Stimulated activated CD4-positive, alpha-beta T cell treated with anti-CD3 and anti-CD28 coated beads, Interleukin-1b, Interleukin-23, amount 100 ng/mL, for 4 hours (primary cell): ENCODE measurements at regions not wholly inside any gene's neighbourhood (a gene's known extent, or its start where the extent isn't known, plus 50 kb on each side); places are given as distances from the start of the nearest gene placed in this dataset.

ENCODE experiments used
- DNase-seq, 2 donors: peaks; one replicate each; pipeline ENCODE4 v3.0.0-alpha.2; 2020; ENCODE audit warnings: low read depth in 2 of 2

DNA sequence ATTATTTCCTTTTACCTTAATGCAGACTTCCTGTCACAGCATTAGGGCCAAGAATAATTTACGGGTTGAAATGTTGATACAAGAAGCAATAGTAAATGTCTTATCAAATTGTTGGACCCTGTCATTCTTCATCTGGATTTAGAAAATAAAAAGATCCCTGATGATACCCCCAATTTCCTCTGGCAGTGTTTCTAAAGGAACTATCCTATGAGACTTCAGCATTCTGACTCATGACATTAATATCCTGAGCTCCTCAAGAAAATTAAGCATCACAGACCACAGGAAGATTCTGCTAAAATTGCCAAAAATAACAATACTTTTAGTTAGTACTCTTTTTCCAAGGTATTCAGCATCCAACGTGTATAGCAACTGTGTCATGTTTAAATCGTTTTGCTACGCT is 490.5 kb upstream of the ANKRD30A start:
- no peak for DNase-seq

DNA sequence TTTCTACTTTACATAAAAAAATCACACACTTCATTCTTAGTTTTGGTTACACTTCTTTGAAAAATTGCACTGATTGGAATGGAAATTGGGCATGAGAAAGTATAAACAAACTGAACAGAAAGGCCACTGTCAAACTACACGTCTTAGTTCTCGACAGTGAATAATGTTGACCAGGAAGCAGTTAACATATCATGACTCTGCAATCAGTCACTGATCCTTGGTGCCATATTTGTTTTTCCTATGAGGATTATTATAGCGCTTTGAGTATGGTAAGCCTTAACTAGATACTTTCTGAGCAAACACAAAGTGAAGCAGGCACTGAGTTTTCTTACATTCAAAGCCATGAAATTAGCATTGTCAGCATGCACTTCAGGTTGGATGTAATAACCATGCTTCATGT is 495.1 kb upstream of the ANKRD30A start:
- no peak for DNase-seq

DNA sequence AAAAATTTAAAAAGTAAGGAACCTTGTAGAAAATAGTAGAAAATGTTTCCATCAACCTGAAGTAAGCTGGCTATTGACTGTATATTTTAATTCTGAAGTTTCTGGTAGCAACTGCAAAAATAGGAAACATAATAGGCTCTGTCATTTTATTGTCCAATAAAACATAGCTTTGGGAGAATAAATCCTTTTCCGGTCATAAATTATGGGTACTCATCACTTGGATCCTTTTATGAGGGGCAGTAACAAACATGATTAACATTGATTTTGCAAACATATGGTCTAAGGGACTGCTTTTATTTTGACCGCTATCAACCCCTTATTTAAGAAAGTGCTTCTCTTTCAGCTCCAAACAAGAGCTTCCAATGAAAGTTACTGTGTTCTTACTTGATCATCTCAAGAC is 495.9 kb upstream of the ANKRD30A start:
- DNase-seq: no peak

DNA sequence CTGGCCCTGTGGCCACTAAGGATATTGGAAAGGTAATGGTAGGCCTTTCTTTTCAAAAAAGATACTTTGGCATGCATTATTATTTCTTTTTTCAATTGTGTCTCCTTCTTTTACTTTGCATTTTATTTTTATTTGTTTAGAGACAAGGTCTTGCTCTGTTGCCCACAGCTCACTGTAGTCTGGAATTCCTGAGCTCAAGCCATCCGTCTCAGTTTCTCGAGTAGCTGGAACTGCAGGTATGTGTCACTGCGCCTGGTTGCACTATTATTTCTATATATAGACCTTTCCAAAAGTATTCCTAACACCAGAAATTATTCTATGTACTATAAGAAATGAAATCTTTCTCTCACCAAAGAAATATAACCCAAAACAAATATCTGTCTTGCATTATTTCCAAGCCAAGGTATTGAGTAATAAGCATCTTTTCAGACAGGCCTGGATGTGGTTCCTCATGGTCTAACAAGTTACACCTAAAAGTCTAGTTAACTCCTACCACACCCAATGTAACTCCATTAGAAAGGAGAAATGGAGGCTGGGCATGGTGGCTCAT is 500.8 kb upstream of the ANKRD30A start:
- DNase-seq: no peak

DNA sequence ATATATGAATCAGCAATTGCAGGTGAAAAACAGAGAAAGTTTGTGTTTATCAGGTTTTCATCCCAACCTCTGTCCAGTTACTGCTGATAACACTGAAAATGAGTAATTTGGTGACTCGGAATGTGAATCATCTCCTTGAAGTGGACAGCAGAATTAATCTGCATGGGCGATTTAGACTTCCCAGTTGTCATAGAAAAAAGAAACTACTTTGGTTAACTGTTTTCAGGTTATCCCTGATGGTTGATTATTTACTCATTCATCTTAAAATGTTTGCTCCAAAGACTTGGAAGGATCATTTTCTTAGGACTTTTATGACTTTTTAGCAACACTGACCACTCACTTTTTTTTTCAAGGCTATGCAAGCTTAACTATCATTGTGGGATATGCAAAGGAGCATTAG is 504.1 kb upstream of the ANKRD30A start:
- DNase-seq: no peak

DNA sequence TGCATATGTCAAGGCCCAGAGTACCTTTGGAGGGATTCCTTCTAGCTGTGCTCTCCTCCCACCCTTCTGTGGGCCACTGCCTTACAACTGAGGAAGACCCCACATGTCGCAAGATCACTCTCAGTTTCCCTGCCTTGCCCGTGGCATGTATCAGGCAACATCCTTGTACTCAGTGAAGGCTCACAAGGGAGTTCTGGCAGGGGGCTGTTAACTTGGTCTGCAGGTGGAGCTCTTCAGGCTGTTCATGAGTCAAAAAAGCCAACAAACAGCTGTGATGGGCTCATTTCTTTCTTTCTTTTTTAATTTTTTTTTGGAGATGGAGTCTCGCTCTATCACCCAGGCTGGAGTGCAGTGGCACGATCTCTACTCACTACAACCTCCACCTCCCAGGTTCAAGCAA is 513.0 kb upstream of the ANKRD30A start:
- no peak for DNase-seq

DNA sequence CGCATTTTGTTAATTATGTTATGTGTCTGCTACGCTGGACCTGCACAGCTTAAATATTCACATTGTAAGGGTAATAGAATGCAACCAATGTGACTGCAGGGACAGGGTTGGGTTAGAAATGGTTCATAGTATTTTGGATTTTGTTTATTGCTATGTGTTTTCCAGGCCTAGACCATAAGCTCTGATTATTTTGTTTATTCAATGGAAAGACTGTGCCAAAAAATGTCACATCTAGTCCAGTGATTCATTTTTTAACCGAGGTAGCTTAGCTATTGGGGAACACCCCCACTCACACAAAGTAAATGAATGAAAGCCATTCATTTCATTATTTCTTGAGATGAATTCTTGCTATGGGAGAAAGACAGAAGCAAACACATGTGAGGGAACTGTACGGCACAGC is 516.5 kb upstream of the ANKRD30A start:
- DNase-seq: no peak

DNA sequence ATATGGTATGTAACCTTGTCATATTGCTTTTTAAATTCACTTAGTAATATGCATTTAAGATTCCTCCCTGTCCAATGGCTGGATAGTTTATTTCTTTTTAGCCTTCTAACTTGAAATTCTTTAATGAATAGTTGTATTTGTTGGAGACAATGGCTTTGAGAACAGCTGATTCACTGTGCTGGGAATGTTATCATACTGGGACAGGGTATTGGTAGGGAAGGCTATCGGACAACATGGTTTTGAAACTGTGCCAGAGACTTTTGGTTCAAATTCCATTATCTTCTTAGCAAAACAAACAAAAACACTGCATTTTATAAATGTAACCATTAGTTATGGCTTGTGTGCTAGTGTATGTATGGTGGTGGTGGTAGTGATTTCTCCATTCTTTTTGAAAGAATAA is 517.1 kb upstream of the ANKRD30A start:
- no peak for DNase-seq

DNA sequence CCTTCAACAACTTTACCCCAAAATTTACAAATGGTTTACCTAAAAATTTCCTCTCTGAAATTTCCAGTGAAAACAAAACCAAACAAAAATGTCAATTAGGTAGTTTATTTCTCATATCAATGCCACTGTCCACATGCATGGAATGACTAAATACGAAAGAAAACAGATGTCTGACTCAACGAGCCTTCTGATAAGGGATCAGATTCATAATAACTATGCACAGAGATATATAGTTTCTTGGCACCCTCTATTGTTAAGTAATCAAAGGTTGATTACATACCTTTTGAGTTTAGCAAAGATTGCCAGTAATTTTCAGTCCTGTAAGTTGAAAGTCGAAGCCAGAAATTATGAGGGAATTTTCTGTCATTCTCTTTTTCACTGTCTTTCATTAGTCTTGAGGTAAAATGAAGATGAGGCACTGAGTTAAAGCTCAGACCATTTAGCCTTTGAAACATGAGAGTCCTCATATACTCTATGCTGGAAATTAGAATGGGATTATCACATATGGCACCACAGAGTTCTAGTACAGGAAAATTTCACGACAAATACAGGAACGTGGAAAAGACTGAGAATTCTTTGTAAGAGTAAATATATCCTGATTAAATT is 519.1 kb upstream of the ANKRD30A start:
- no peak for DNase-seq

DNA sequence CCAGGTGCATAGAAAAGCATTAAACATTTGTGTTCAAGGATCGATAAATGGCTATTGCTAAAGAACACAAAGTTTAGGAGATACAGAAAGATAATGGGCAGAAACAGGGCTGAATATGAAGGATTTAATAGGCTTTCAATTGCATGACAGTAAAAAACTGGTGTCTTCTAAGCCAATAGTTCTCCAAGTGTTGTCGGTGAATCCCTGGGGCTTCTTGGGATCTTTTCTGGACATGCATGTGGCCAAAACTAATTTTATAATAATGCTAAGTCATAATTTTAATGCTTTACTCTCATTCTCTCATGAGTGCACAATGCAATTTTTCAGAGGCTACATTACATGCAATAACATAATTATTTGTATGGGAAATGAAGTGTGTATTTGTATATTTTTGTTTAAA is 521.1 kb upstream of the ANKRD30A start:
- no peak for DNase-seq

DNA sequence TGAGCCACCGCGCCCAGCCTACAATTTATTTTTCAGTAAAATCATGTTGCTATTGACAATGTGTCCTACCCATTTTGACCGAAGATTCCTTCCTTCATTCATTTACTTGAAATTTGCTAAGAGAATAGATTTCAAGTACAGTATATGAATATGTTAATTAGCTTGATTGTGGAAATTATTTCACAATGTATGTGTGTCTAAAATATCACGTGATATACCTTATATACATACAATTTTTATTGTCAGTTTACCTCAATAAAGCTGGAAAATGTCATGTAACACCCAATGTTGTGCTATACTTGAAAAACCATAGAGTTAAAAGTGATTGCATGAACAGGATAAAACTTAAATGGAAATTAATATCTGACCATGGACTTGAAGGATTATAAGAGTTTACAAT is 521.7 kb upstream of the ANKRD30A start:
- DNase-seq: no peak

DNA sequence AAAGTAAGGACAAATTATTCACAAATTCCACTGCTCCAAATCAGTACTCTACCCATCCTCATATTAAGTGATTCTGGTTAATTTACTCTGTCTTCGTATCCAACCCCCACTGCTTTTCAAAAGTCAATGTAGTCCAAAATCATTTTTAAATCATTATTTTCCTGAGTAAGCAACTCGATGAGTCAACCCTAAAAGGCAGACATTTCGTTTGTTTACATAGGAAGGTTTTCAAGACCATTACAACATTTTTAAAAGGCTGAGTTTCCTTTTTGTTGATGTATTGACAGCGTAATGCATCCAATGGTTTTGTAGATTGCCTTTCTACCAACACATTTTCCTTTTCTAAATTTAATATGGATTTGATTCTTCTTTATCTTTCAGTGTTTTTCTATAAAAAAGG is 523.0 kb upstream of the ANKRD30A start:
- DNase-seq: no peak

DNA sequence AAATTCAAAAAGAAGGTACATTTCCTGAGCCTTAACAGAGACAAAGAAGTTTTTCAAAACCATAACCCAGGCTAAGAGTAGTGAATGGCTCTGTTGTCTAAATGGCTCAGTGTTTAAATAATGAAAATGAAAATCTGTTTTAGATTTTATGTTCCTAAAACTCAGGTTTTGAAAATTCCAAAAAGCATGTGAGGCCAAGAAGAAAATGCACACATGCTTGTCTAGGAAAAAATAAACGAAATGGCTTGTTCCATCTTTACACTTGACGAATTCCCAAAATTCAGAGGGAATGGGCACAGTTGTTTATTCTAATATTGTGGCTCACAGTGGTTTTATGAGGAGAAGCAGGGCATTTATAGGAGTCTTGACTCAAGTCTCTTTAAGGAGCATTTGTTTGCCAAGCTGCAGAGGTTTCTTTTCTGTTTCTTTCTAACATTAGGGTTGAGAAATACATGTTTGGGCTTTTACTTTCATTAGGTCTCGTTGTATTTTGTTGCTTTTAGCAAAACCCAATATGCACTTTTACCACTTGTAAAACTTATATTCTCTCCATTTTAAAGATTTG is 527.6 kb upstream of the ANKRD30A start:
- no peak for DNase-seq

DNA sequence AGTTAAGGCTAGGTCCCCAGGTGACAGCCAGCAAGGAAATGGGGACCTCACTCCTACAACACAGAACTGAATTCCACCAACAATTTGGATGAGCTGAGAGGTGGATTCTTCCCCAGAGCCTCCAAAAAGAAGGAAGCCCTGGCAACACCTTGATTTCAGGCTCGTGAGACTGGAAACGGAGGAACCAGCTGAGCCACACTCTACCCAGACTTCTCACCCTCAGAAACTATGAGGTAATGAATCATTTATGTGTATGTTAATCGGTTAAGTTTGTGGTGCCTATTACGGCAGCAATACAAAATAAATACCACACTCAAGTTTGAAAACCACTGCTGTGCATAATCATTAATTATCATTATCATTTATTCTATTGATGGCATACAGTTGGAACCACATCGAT is 532.4 kb upstream of the ANKRD30A start:
- no peak for DNase-seq

DNA sequence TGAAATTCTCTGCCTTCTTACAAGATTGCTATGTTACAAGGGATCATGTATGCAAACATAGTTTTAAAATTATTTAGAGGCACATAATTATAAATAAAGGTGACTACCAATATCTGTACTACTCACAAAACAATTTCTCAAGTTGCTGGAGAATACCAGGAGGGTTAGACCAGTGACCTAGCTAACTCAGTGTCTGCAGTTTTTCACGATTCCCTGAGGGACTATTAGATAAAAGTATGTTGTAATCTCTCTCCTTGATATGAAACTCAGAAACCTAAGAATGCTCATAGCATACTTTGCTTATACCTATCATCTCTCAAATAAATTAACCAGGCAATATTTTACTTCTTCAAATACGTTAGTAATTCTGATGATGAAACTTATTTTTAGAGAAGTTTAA is 534.0 kb upstream of the ANKRD30A start:
- no peak for DNase-seq

DNA sequence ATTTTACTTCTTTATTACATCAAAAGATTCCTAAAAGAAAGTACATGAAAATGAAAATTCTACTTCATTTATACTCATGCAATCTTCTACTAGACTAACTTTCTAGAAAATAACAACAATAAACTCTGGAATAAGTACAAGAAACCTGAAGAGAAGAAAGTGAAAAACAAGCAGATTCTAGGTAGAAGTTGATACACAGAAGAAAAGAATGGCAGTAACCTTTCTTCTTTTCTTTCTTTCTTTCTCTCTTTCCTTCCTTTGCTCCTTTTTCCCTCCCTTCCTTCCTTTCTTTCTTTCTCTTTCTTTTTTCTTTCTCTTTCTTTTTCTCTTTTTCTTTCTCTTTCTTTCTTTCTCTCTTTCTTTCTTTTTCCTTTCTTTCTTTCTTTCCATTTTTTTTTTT is 541.7 kb upstream of the ANKRD30A start:
- DNase-seq: no peak

DNA sequence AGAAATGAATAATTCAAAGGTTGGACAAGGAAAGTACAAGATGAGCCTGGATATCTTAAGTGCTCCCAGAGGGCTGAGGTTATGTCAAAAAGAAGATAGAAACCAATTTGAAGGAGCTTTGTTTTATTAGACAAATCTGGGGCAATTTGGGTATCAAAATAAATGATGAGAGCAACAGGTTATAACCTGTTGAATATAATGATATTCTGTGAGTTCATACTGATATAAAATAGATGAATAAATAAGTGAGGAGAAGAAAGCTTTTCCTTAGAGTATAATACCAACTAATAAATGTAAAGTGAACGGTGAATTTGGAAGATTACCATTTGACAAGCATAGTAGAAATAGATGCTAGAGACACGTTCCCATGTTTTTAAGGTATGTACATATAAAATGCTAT is 544.2 kb upstream of the ANKRD30A start:
- no peak for DNase-seq

DNA sequence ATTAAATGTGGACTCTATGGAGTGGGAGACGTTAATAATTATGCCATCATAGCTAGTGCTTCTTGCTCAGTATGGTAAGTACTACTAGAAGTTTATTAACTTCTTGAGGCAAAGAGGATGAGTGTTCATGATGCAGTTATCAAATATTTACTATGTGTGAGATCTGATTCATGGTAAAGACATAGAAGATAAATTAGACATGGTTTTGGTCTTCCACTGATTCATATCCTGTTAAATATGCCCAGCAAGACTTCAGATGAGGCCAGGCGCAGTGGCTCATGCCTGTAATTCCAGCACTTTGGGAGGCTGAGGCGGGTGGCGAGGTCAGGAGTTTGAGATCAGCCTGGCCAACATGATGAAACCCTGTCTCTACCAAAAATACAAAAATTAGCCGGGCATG is 547.1 kb upstream of the ANKRD30A start:
- DNase-seq: no peak

DNA sequence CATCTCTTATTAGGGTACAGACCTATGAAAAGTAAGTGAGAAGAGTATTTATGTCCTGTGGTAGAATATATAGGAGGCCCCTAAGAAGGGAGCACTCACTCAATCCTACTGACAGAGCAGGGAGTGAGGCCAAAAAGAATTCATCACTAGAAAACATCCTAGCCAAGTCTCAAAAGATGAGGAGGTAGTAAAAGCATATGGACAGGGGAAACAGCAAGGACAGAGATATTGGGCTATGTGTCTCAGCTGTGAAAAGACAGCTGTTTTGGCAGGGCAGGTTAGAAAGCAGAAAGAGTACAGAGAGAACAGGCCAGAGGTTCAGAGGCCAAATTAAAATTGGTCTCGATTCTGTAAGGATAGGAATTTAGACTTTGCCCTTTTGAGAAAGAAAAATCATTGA is 548.3 kb upstream of the ANKRD30A start:
- no peak for DNase-seq

DNA sequence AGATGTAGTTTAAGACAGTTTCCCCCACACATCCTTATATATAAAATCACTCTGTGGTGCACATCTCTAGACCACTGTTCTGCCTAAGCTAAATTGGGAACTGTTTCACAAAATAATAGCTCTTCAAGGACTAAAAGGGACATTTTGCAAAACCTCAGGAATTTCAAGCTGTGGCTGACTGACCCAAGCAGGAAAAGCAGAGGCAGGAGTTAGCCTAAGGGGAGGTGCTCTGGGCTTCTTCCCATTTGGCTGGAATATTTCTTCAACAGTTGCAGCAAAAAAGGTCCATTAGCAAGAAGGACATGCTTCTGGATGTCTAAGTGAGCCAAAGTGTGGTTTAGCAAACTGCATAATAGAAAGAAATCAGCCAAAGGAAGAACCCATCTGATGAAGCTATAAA is 551.2 kb upstream of the ANKRD30A start:
- no peak for DNase-seq

DNA sequence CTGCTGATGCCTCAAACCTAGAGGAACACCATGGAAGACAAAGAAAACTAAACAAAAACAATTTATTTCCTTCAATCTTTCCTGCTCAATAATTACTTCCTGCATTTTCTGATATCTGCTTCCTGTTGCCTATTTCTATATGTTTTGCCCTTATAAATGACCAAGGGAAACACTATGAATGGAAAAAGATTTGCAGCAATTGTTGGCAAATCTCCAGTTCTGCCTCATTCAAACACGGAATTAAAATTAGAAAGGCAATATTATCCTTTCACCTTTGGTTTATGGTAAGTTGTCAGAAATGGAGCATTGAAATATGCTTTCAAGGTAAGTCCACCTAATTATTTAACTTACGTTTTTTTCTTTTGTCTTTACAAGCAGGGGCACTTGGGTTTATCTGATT is 552.2 kb upstream of the ANKRD30A start:
- DNase-seq: no peak

DNA sequence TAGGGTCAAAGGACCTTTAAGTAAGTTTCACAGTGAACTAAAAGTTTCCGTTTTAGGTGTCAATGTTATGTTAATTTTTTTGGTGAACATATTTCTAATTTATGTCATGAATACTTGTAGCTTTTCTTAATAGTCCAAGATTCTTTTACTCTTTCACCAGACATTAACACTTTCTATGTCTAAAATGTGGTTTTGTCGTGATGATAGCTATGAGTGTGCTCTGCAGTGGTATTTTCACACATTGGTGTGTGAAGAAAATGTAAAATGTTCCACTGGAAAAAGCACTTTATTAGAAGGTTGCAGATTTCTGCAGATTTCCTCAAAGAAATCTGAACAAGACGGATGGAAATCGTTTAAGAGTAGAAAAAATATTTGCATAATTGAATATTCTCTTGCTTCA is 561.0 kb upstream of the ANKRD30A start:
- no peak for DNase-seq

DNA sequence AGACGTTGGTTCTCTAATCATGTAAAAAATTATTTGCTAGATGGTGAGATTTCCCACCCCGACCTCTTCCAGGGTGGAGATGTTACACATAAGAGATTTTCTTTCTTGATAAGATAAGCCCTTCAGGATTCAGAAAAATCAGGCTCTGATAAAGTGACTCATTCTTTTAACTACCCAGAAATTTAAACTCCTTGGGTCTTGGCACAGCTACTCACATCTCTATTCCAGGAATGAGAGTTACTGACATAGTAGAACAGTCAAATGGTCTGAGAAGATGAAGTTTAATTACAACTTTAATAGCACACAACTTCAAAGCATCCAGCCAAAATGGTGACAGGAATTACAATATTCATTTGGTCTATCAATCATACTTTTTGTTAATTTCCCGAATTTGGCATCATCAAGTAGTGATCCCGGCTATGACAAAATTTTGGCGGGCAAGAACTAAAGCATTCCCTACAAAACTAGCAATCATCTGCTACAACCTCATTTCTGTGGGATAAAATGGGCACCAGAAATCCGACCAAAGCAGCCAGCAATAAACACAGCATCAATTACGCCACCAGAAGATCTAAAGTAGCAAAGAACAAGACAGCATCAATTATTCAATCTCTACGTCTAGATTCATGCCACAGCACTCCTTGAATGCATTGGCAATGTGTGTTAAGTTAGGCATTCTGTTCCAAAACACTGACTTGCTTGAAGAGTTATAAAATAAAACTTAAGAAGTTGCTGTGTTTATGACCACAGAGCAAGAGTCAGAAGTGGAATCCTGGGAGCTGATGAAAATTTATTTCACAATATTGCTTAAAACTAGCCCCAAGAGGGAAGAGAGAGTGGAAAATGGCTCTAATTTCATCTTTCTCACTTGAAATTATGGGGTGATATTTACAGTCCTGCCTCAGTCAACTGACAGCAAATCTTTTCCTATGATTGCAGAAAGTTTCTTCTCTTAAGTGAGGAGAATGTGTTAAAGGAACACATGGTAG is 565.7 kb upstream of the ANKRD30A start:
- no peak for DNase-seq
